WTC11 (cell line): ENCODE measurements at regions not wholly inside any gene's neighbourhood (a gene's known extent, or its start where the extent isn't known, plus 50 kb on each side); places are given as distances from the start of the nearest gene placed in this dataset.

ENCODE experiments used
- ATAC-seq: fragments of 200-7000 bp; cut with Tn5 transposase; 2 replicates; pipeline ENCODE4 v1.10.0; 2021; ENCODE audit warnings: mild to moderate bottlenecking, moderate library complexity
- CTCF ChIA-PET: fragments of 300-600 bp; sonication (Branson Sonifier 250); formaldehyde crosslinking; loops from one replicate; lab custom pipeline; 2021; ENCODE audit warnings: antibody characterized with exemption; lab: Charles Lee
- POLR2A ChIA-PET: fragments of 350-600 bp; sonication (Branson Sonifier 250); formaldehyde crosslinking; loops from one replicate; lab custom pipeline; 2021; ENCODE audit warnings: antibody characterized with exemption; lab: Charles Lee
- DNase-seq: peaks from one replicate; pipeline ENCODE4 v3.0.0; 2021; ENCODE audit warnings: low spot score
- H3K27ac Mint-ChIP-seq: 2 replicates; pipeline ENCODE4 v1.8.0; 2021; ENCODE audit warnings: mixed read lengths
- H3K27me3 Mint-ChIP-seq: 2 replicates; pipeline ENCODE4 v1.8.0; 2021; ENCODE audit warnings: low read depth, mild to moderate bottlenecking, moderate library complexity, mixed read lengths
- H3K36me3 Mint-ChIP-seq: 2 replicates; pipeline ENCODE4 v1.8.0; 2021; ENCODE audit warnings: mixed read lengths
- H3K4me1 Mint-ChIP-seq: 2 replicates; pipeline ENCODE4 v1.8.0; 2022; ENCODE audit warnings: mixed read lengths
- H3K4me3 Mint-ChIP-seq: 2 replicates; pipeline ENCODE4 v1.8.0; 2021; ENCODE audit warnings: mild to moderate bottlenecking, moderate library complexity, mixed read lengths
- H3K9me3 Mint-ChIP-seq: 2 replicates; pipeline ENCODE4 v1.8.0; 2021; ENCODE audit warnings: mixed read lengths
- ATF1 ChIP-seq: sonication (generic); formaldehyde crosslinking; IDR thresholded peaks from 2 replicates; pipeline ENCODE4 v1.8.1; 2023; ENCODE audit warnings: mild to moderate bottlenecking, moderate library complexity, missing genetic modification reagents
- ATF2 ChIP-seq: sonication (generic); formaldehyde crosslinking; IDR thresholded peaks from 2 replicates; pipeline ENCODE4 v1.8.1; 2022; ENCODE audit warnings: low read depth, missing genetic modification reagents, borderline replicate concordance
- ATF3 ChIP-seq: sonication (generic); formaldehyde crosslinking; conservative IDR thresholded peaks from 2 replicates; pipeline ENCODE4 v1.8.1; 2022; ENCODE audit warnings: mild to moderate bottlenecking, missing genetic modification reagents
- CBFB ChIP-seq: sonication (generic); formaldehyde crosslinking; IDR thresholded peaks from 2 replicates; pipeline ENCODE4 v1.8.1; 2022; ENCODE audit warnings: mild to moderate bottlenecking, low read depth, missing genetic modification reagents
- CREB1 ChIP-seq: sonication (generic); formaldehyde crosslinking; IDR thresholded peaks from 2 replicates; pipeline ENCODE4 v1.8.0; 2023; ENCODE audit warnings: mild to moderate bottlenecking, missing genetic modification reagents
- CTCF ChIP-seq: fragments of 200-600 bp; IDR thresholded peaks from 2 replicates; pipeline ENCODE4 v1.8.0; 2022; ENCODE audit warnings: antibody characterized with exemption
- ELF4 ChIP-seq: sonication (generic); formaldehyde crosslinking; IDR thresholded peaks from 2 replicates; pipeline ENCODE4 v1.8.1; 2022; ENCODE audit warnings: low read depth, mild to moderate bottlenecking, moderate library complexity, missing genetic modification reagents
- EMX1 ChIP-seq: fragments of 250-450 bp; sonication (Bioruptor Pico); IDR thresholded peaks from 2 replicates; pipeline ENCODE4 v1.8.0; 2021; ENCODE audit warnings: mild to moderate bottlenecking
- ETV6 ChIP-seq: sonication (generic); formaldehyde crosslinking; IDR thresholded peaks from 2 replicates; pipeline ENCODE4 v1.8.1; 2022; ENCODE audit warnings: mild to moderate bottlenecking, missing genetic modification reagents
- FOXJ3 ChIP-seq: sonication (generic); formaldehyde crosslinking; IDR thresholded peaks from 2 replicates; pipeline ENCODE4 v1.9.0; 2021; ENCODE audit warnings: missing genetic modification reagents, mild to moderate bottlenecking, borderline replicate concordance
- GRHL2 ChIP-seq: fragments of 250-450 bp; sonication (Bioruptor Pico); IDR thresholded peaks from 2 replicates; pipeline ENCODE4 v1.8.0; 2022; ENCODE audit warnings: mild to moderate bottlenecking, moderate library complexity; ENCODE audit not compliant: insufficient replicate concordance, severe bottlenecking
- GTF2I ChIP-seq: fragments of 250-450 bp; sonication (Bioruptor Pico); conservative IDR thresholded peaks from 2 replicates; pipeline ENCODE4 v1.4.0; 2021; ENCODE audit warnings: mild to moderate bottlenecking
- JAZF1 ChIP-seq: fragments of 250-450 bp; sonication (Bioruptor Pico); IDR thresholded peaks from 2 replicates; pipeline ENCODE4 v1.9.0; 2021; ENCODE audit warnings: moderate library complexity, mild to moderate bottlenecking, inconsistent platforms
- MYBL2 ChIP-seq: sonication (generic); formaldehyde crosslinking; IDR thresholded peaks from 2 replicates; pipeline ENCODE4 v1.8.1; 2023; ENCODE audit warnings: mild to moderate bottlenecking, moderate library complexity, missing genetic modification reagents
- NFE2L1 ChIP-seq: sonication (generic); formaldehyde crosslinking; IDR thresholded peaks from 2 replicates; pipeline ENCODE4 v1.8.1; 2023; ENCODE audit warnings: missing genetic modification reagents
- NFYB ChIP-seq: sonication (generic); formaldehyde crosslinking; conservative IDR thresholded peaks from 2 replicates; pipeline ENCODE4 v1.8.0; 2022; ENCODE audit warnings: low read depth, missing genetic modification reagents
- NR2C2 ChIP-seq: sonication (generic); formaldehyde crosslinking; IDR thresholded peaks from 2 replicates; pipeline ENCODE4 v1.8.0; 2022; ENCODE audit warnings: mild to moderate bottlenecking, missing genetic modification reagents
- OVOL2 ChIP-seq: fragments of 250-450 bp; sonication (Bioruptor Pico); IDR thresholded peaks from 2 replicates; pipeline ENCODE4 v1.9.0; 2021; ENCODE audit warnings: mild to moderate bottlenecking, borderline replicate concordance
- PREB ChIP-seq: sonication (generic); formaldehyde crosslinking; IDR thresholded peaks from 2 replicates; pipeline ENCODE4 v1.8.1; 2022; ENCODE audit warnings: mild to moderate bottlenecking, missing genetic modification reagents, moderate library complexity, borderline replicate concordance
- ZNF121 ChIP-seq: sonication (generic); formaldehyde crosslinking; IDR thresholded peaks from 2 replicates; pipeline ENCODE4 v1.8.0; 2023; ENCODE audit warnings: missing genetic modification reagents
- ZNF138 ChIP-seq: sonication (generic); formaldehyde crosslinking; conservative IDR thresholded peaks from 2 replicates; pipeline ENCODE4 v1.8.1; 2022; ENCODE audit warnings: mild to moderate bottlenecking, moderate library complexity, missing genetic modification reagents
- ZNF232 ChIP-seq: sonication (generic); formaldehyde crosslinking; IDR thresholded peaks from 2 replicates; pipeline ENCODE4 v1.8.0; 2022; ENCODE audit warnings: mild to moderate bottlenecking, missing genetic modification reagents
- ZNF263 ChIP-seq: sonication (generic); formaldehyde crosslinking; IDR thresholded peaks from 2 replicates; pipeline ENCODE4 v1.8.1; 2022; ENCODE audit warnings: low read depth, mild to moderate bottlenecking, moderate library complexity, missing genetic modification reagents
- ZNF281 ChIP-seq: sonication (generic); formaldehyde crosslinking; IDR thresholded peaks from 2 replicates; pipeline ENCODE4 v1.8.0; 2023; ENCODE audit warnings: mild to moderate bottlenecking, missing genetic modification reagents
- ZNF416 ChIP-seq: fragments of 250-450 bp; sonication (Bioruptor Pico); IDR thresholded peaks from 2 replicates; pipeline ENCODE4 v1.9.0; 2021; ENCODE audit warnings: mild to moderate bottlenecking, inconsistent platforms

GRCh38 chr4:14392378-14392777 is 609.9 kb upstream of the CPEB2 start (continued):
- TF ChIP-seq PREB (CRISPR knock-in tag) (no peak), ETV6 (CRISPR knock-in tag) (no peak), ZNF232 (CRISPR knock-in tag) (no peak)

- Mint-ChIP-seq H3K27ac (no peak overlapping the region), H3K9me3 (peaks cover 15% of the 10 kb centered on the region), H3K27me3 (no peaks in the 10 kb centered on the region), H3K4me1 (peaks cover 10% of the 10 kb centered on the region), H3K36me3 (no peaks in the 10 kb centered on the region), H3K4me3 (no peak overlapping the region)
- CTCF ChIA-PET = no interaction called here
- ATAC-seq = no peak
- TF ChIP-seq ZNF121 (CRISPR knock-in tag) (no peak), GTF2I (CRISPR knock-in tag) (no peak), CTCF (no peak), NFYB (CRISPR knock-in tag) (no peak), CREB1 (no peak), ZNF138 (CRISPR knock-in tag) (no peak), ELF4 (CRISPR knock-in tag) (no peak), ZNF281 (CRISPR knock-in tag) (no peak), ATF1 (no peak), EMX1 (CRISPR knock-in tag) (no peak), ZNF263 (no peak)
- no peak for DNase-seq
- POLR2A ChIA-PET = no interaction called here
Measured at GRCh38 chr4:14396183-14396582, 606.1 kb upstream of the CPEB2 start.

- ChIA-PET POLR2A (no interaction called here), CTCF (no interaction called here)
- ATAC-seq (no peak), DNase-seq (no peak)
- H3K4me3 Mint-ChIP-seq = no peak overlapping the region
- no peak overlapping the region for H3K27ac Mint-ChIP-seq
- 0 out of 2 replicates have a peak, but pooled peaks cover 3% of the 10 kb centered on the region for H3K27me3 Mint-ChIP-seq
- H3K4me1 Mint-ChIP-seq = peaks cover 34% of the 10 kb centered on the region
- H3K9me3 Mint-ChIP-seq = peaks cover 40% of the 10 kb centered on the region
- peaks cover 11% of the 10 kb centered on the region for H3K36me3 Mint-ChIP-seq
- TF ChIP-seq ZNF281 (CRISPR knock-in tag) = no peak
- TF ChIP-seq OVOL2 (CRISPR knock-in tag) = no peak
- TF ChIP-seq ATF2 (CRISPR knock-in tag) = no peak
- TF ChIP-seq NR2C2 (CRISPR knock-in tag) = no peak
- no peak for TF ChIP-seq FOXJ3 (CRISPR knock-in tag)
- TF ChIP-seq ZNF416 (CRISPR knock-in tag) = no peak
- no peak for TF ChIP-seq ATF3 (CRISPR knock-in tag)
- TF ChIP-seq NFYB (CRISPR knock-in tag) = no peak
- no peak for TF ChIP-seq CBFB (CRISPR knock-in tag)
- no peak for TF ChIP-seq ZNF138 (CRISPR knock-in tag)
- no peak for TF ChIP-seq JAZF1 (CRISPR knock-in tag)
- TF ChIP-seq MYBL2 = no peak
- TF ChIP-seq GRHL2 (CRISPR knock-in tag) = no peak
- TF ChIP-seq NFE2L1 (CRISPR knock-in tag) = no peak
Measured at GRCh38 chr4:14399848-14400247, 602.4 kb upstream of the CPEB2 start.
